ENCODE measurements at regions not wholly inside any gene's neighbourhood (a gene's known extent, or its start where the extent isn't known, plus 50 kb on each side); places are given as distances from the start of the nearest gene placed in this dataset.

DNA sequence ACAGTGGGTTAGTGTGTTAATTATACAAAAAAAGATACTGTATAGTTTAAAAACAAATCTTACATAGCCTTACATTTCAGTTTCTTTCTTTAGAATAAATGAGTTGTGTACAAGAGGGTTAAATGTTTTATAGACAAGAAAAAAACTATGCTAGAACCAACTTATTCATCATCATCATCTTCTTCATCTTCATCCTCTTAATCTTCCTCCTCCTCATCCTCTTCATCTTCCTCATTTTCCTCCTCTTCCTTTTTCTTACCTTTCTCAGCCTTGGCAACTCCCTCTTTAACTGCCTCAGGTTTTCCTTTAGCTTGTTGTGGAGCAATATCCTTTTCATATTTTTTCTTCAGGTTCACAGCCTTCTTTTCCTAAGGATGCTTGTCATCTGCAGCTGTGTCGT is 53.7 kb downstream of the RPS12 start:
- DNase-seq (ENCODE audit: low spot score), result no peak

DNA sequence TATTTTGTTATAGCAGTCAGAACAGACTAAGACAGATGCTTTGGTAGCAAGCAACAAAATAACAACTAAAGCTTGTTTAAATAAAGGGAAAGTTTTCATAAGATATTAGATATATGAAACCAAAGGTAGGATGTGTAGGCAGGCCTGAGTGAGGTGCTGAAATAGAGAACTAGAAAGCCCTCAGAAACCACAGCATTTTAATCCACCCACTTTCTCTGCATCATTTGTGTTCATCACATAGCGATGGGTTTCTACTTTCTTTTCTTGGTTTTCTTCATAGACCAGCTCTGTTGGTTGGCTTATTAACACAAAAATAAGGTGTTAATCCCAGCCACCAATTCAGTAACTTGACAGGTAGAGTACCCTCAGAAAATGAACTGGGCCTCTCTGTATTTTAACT is 58.6 kb downstream of the RPS12 start:
- DNase-seq (ENCODE audit: low spot score), result no peak

DNA sequence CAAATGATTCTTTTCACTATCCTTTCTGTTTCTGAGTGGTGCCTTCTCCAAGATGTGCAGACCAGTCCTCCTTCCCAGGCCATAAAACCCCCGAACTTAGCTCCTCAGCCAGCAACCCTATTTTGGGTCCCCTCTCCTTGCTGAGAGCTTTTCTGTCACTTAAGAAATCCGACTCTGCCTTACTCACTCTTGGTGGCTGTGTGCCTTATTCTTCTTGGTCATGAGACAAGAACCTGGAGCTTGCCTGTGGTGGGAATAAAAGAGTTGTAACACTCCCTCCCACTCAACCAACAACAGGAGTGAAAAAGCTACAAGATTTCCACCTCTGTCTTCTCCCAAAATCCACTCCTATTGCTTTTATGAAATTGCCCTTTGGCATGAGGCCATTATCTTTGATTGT is 62.6 kb downstream of the RPS12 start:
- no peak for DNase-seq (ENCODE audit: low spot score)

DNA sequence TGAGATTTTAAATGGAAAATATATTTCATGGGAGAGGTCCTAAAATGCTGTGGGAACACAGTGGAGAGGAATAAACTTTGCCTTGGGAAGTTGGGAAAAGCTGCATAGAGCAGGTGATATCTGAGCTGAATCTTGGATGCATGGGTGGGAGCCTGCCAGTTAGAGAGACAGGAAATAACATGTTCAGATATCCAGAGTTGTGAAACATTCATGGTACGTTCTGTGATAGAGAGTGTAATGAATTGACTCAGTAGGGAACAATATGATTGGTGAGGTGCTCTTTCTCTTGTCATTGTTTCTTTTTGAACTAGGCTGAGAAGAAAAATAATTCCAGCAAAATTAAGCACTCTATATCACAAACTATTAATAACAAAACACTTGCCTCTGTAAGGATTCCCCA is 72.8 kb downstream of the RPS12 start:
- DNase-seq (ENCODE audit: low spot score), result no peak

DNA sequence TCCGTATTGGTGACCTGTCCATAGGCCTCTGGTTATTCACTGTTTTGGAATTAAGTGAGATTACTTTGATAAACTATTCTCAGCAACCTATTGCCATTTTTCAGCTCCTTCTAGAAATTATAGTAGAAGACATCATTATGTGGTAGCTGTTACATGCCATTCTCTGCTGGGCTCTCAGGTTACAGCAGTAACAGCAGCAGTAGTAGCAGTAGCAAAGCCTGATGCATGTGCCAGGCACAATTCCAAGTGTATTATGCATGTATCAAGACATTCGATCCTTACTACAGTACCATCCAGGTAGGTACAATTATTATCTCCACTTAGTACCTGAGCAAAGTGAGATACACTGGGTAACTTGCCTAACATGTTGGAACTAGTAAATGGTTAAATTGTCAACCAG is 74.3 kb downstream of the RPS12 start:
- DNase-seq (ENCODE audit: low spot score), result no peak

DNA sequence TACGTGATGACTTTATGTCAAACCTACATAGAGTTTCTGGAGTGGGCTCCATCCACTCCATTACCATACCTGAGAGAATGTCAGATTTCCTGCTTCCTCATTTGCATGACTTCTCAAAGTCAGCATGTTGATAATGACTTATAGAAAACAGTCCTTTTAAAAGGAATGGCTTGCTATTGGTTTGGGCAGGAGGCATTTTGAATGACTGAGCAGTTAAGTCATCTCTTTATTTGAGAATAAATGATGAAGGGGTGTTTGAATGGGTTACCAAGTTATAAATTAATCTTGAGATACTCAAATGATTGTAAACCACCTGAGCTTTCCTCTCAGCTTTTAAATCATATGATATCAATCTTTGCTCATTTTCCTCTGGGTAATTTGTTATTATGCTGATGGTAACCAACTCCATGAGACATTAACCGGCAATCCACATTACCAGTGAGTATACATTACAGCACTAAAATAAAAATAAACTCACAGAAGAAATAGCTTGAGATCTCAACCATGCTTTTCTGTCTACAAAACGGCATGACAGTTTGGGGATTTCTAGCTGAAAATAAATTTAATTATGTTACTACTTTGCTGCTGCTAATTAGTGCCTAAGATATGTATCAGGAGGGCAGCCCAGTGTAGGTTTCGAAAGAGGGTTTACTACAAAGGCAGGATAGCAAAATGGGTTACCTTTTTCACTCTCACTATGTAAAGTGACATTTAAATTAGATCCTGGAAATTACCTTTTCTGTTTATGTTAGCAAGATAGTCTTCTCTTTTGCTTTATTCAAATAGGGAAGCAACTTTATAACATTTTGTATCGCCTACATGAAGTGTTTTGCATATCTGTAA is 78.8 kb downstream of the RPS12 start:
- DNase-seq (ENCODE audit: low spot score), result no peak

DNA sequence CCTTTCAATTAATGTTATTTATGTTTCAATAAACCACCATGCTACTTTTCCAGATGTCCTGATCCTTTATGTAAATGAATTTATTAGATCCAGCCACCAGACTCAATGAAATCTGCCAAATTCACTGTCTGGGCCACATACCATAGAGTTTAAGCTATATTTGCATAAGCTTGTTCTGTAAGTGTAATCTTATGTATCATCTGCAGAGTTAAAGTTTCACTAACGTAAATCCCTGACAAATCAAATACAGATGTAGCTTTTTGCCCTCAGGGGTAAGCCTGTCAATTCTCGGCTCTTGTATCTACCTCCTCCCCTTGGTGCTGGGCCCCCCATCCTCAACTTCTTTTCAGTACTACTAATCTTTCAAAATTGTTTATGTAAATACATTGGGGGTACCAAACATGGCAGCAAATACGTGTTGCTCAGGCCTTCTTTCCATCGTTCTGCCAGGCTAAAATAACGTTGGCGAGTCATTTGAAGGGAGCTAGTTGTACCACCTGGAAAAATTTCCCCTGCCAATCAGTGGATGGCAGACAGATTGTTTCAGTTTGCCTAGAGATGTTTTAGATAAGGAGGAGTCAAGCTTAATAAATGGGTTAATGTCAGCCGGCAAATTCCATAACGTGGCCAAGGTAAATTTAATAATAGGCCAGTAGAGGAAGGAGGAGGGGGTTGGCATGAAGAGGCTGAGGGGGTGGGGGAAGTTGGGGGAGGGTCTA is 79.6 kb downstream of the RPS12 start:
- no peak for DNase-seq (ENCODE audit: low spot score)

DNA sequence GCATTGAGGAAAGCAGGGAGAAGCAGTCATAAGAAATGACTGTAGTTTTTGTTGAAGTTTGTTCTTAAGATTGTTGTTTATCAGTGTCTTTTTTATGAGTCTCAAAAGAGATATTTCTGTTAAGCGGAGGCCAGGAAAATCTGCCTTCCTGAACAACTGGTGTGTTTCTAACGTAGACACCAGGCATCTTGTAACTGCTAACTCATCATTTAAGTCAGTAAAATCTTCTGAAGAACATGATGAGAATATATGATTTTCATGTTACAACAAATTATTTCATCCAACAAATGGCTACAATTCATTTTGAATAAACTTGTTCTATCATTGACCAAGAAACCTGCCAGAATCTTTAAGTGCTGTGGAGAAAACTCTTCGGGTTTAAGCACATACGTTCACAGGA is 84.0 kb downstream of the RPS12 start:
- DNase-seq (ENCODE audit: low spot score), result no peak

DNA sequence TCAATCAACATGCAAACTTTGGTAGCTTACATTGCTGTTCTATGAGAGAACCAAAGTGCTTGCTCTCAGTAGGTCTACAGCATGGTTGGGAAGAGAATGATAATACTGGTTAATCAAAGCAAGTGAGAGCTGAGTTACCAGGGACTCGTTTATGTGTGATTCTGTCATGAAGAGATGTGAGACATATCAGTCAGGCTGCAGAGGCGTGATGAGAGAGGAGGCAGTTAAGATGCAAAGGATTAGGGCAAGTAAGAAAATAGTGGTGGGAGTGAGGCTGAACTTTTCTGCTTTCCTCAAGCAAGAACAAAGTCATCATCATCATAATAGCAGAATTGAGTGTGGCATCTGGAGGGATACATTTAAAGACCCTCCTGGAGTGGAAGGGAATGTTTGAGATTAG is 86.5 kb downstream of the RPS12 start:
- DNase-seq (ENCODE audit: low spot score), result no peak

DNA sequence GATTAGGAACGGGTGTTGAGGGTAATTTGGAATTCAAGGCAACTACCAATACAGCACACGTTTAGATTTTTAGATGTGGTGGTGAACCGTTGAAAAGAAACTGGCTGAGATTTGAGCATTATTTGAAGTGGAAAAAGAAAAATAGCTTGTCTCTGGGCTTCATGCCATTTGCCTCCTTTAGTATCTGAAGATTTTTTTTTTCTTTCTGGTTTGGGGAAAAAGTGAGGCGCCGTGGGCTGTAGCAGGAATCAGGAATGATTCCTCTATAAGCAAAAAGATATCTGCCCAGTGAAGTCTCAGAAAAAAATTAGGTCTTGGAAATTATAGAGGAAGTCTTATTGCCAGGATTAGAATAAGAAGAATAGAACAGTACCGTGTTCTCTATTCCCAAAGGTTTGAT is 88.5 kb downstream of the RPS12 start:
- no peak for DNase-seq (ENCODE audit: low spot score)

DNA sequence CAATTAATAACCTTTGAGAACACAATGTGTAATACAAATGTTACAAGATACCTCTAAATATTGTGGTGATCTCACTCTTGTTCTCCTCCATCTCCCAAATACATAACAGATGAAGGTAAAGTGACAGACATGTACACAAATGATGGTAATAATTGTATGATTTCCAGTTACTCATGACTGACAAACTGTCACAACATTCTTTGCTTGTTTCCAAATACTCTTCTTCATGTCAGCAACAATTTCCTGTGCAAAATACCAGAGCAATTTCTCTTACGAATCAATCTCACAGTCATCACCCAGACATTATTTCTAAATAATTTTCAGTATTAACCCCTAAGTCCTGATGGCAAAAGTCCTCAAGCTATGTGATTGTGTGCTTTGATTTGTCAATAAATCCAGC is 92.9 kb downstream of the RPS12 start:
- DNase-seq (ENCODE audit: low spot score), result no peak

DNA sequence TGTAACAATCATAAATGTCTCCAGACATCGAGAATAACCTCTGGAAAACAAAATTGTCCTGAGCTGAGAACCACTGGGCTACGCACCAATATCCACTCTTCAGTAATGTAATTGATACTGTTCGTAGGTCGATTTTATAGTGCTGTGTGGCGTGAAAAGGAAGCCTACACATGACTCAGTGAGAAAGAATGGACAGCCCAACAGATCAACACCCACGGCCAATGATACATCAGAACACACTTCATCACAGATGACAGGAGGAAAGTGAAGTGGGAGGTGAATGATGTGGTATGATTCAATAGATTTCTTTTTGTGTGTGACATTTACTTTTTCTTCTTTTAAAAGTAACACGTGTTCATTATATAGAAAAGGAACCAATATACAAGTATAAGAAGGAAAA is 93.5 kb downstream of the RPS12 start:
- DNase-seq (ENCODE audit: low spot score), result no peak

DNA sequence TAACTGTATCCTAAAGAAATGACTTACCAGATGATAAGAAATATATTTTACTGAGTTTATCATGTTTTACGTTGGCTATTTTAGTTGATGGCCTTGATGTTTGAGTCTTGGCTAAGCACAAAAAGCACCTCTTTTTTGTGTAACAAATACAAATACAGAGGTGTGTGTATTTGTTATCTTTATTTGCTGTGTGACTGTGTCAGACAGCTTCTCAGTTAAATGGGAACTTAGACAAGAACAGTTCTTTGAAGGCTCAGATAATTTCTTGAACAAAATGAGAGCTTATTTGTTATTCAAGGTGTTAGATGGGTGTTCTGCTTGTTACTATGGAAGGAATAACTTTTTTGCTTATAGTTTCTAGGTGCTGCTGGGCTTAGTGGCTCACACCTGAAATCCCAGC is 95.4 kb downstream of the RPS12 start:
- DNase-seq (ENCODE audit: low spot score), result no peak

DNA sequence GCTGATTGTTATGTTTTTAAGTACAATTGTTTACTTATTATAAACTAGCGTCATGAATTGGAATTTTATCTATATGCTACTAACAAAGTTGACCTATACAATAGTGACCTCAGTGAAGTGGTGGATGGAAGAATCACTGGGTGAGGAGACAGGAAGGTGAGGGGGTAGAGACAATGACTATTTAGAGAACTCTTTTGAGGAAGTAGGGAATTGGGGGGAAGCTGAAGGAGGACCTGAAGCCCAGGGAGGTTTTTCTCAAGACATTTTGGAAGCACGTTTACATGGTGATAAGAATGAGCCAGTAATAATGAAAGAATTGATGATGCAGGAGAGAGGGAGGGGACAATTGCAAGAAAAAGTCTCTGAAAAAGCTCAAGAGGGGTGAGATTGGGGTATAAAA is 96.4 kb downstream of the RPS12 start:
- no peak for DNase-seq (ENCODE audit: low spot score)

DNA sequence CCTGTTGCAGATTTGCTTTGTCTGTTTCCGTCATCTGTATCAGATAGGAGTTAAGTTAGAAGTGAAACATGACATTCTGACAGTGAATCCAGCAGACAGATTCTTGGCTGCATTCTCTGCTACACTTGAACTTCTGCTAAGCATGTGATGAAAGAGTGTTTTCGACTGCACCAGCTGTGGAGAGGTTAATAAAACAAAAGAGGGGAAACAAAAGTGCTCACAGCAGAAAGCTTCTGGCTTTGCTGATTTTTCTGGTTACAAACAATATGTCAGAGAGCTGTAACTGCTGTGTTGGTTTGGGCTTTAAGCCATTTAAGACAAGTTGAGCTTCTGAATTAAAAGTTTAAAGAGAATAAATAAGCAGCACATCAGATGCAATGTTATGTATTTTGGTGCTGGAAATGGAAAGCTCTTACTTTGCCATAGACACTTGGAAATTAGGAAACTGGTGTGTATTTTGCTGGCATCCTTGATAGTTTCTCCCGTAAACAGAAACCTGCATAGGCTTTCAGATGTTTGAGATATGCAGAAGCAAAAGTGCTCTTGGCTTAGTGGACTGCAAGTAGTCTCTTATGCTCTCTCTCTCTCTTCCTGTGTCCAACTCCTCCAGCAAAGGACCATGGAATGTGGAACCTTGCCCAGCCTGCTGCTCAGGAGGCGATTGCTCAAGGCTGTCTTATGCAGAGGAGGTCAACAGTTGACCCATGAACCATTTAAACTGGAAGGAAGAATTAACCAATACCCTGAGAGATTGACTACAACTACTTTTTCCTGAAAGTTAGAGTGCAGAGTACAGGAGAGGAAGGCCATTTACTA is 104.9 kb downstream of the RPS12 start:
- DNase-seq (ENCODE audit: low spot score), result no peak

DNA sequence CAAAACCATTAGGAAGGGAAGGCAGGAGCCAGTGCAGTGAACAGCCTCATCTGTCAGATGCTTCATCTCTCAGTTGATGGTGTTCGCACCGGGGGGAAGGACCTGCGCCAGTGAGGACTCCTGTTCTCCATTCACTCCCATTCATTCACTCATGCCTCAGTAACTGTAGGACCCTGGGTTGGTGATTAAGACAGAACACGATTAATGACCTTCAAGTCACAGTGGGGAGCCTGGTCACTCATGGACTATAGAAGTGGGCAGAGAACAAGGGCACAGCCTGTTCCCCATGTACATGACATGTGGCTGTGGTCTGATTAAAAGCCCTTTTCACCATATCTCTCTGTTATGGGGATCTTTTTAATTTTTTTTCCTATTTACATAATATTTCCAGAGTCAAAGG is 113.3 kb downstream of the RPS12 start:
- DNase-seq (ENCODE audit: low spot score), result no peak

DNA sequence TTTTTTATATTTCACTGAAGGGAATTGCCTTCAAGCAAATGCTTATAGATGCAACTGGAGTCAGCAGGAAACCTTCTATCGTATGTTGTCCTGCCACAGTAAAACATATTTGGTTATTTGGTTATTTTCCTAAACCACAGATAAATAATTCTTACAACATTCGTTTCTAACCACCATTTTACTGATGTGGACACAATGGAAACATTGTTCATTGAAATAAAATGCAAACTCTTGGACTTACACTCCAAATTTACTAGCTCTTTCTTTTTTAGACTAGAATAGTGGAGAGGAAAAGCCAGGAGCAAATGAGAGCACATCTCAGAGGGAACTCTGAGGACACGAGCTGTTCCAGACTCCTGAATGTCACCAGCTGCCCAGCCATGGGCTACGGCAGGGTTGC is 114.8 kb downstream of the RPS12 start:
- DNase-seq (ENCODE audit: low spot score), result no peak

DNA sequence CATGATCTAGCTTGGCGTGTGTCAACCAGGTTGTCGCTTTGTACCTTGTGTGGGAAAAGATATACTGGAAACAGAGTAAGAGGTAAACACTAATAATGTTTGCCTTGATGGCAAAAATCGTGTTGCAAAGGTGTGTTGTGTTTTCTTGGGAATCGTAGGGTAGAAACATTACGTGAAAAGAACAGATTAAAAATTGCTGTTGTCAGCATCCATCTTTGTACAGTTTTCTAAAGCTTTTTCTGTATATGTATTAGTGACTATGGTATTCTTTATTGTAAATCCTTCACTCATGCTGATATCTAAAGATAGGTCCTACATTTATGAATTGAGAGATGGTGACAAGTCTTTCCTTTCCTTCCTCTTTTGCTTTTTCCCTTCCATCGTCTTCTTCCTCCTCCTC is 116.9 kb downstream of the RPS12 start:
- no peak for DNase-seq (ENCODE audit: low spot score)

DNA sequence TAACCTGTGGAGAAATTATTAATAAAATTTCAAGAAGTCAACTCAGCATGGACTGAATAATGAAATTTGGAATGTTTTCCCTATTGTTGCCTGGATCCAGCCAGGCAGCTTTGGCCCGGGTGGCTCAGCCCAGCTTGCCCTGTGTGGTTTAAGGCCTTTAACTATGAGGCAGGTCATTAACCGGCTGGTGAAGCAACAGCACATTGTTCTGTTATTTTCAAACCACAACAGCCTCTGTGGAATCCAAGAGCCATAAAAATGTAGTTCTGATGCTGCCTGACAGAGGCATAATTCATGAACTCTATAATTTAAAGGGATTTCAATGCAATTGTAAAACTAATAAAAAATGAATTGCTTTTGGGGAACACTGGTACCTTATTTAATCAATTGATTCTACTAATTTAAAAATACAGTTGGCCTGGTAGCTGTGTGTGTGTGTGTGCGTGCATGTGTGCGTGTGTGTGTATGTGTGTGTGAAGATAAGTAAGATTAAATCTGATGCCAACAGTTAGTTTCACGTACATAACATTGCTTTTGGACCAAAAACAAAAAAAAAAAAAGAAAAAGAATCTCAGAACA is 117.7 kb downstream of the RPS12 start:
- DNase-seq (ENCODE audit: low spot score), result no peak

DNA sequence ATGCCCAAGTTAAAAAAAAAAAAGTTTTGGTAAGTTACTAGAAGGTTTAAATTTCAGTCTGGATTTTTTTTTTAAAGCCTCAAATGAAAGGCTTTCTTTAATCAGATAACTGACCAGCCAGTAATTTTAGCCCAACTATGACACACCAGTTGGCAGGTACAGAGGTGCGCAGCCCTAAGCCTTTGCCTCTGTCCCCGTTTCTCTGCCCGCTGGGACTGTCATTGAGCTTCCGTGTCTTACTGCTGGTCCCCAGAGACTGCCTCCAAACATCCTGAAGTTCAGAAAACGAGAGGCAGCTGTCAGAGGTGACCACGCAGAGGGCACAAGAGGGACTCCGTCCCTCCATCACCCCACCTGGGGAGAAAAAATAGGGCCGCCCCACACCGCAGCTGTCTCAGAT is 118.2 kb downstream of the RPS12 start:
- no peak for DNase-seq (ENCODE audit: low spot score)

DNA sequence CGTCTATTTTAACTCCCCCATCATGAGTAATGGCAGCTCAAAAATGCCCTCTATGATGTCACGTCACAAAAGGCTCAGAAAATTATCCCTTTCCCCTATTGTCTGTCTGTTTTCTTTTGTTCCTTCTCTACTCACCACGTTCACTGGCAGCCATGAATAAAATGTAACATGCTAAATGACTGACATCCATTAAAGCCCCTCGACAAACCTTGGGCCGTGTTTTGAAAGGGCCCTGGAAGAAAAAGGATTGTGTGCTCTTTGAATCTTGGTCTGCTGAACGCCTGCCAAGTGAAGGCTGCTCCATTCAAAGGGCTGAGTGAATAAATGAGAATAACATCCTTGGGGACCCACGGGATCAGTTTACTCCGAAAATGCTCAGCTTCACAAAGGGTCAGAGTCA is 118.7 kb downstream of the RPS12 start:
- no peak for DNase-seq (ENCODE audit: low spot score)

DNA sequence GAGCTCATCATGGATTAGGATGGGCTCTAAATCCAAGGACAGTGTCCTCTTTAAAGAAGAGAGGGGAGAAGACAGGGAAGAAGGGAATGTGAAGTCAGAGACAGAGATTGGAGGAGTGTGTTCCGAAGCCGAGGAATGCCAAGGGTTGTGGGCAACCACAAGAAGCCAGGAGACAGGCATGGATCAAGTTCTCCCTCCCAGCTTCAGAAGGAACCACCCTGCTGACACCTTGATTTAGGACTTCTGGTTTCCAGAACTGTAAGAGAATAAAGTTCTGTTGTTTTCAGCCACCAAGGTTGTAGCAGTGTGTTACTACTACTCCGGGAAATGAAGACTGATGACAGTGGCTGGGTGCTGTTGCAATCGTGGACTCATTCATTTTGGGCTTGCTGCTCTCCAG is 120.1 kb downstream of the RPS12 start:
- no peak for DNase-seq (ENCODE audit: low spot score)

DNA sequence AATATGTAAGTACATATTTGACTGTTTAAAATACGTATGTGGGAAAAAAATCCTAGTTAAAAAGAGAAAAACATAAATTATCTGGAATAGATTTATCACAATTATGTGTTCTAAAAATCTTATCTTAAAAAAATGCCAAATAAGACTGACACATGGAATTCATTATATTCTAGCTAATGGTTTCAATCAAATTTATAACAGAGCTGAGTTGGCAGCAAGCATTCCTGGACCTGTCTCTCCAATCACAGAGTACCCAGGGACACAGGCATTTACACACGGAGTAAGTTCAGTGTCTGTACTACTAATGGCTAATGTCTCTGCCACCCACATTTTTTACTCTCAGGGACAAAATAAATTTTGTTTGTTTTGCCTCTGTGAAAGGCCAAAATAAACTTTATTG is 122.3 kb downstream of the RPS12 start:
- DNase-seq (ENCODE audit: low spot score), result no peak

Measured in hematopoietic multipotent progenitor cell treated with erythropoietin and hydrocortisone succinate and interleukin-3 and kit ligand, for 15 days (in vitro differentiated cells).